HG03342 (cell line): ENCODE measurements at regions not wholly inside any gene's neighbourhood (a gene's known extent, or its start where the extent isn't known, plus 50 kb on each side); places are given as distances from the start of the nearest gene placed in this dataset.
A peak's percentile ranks its signal among the peaks of the same experiment; 100 is the strongest.

Source experiments
- ATAC-seq: cut with Tn5 transposase; IDR thresholded peaks from one replicate; pipeline ENCODE4 v1.9.1; 2021; ENCODE audit warnings: mild to moderate bottlenecking, moderate library complexity; ENCODE audit not compliant: unreplicated experiment

DNA sequence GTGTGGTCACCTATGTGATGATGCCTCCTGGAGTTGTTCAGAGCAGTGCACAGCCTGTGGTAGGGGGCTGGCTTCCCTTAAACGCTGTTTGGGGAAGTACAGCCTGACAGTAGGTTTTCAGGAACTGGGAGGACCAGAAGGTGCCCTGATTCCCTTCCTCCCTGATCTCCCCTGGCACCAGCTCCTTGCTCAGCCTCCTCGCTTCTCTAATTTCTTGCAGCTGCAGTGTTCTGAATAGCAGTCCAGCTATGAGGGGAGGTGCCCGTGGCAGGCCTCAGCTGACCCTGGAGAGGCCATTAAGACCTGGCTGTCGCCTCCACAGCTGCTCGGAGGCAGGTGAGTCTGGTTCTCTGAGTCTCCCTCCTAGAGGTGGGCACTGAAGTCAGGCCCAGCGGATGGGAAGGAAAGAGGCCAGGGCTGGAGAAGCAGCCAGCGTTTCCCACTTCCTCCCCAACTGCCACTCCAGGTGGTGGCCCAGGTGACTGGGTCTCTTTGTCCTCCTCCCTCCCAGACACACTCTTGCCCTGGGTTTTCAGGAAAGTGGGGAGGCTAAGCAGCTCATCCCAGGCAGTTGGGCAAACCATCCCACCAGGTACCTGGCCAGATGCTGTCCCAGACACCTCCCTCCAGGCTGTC is 52.0 kb upstream of the RPL11 start:
- ATAC-seq: no peak

DNA sequence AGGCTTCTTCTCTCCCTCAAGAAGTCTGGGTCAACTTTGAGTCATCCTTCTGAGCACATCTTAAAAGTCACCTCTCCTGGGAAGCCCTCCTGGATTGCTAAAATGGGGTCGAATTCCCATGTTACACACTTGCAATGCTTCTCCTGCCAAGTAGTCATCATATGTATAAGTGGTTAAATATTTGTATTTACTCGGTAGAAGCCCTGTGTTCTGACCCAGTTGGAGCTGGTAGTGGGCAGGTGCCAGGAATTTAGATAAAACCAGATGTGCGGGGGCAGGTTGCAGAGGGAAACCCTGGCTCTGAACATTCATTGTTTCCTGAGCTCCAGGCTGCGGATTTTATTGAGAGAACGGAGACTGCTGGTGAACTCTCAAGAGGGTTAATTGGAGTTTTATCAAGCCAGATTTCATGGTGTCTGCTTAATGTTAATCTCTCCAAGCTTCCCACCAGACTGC is 52.8 kb upstream of the RPL11 start:
- no peak for ATAC-seq

DNA sequence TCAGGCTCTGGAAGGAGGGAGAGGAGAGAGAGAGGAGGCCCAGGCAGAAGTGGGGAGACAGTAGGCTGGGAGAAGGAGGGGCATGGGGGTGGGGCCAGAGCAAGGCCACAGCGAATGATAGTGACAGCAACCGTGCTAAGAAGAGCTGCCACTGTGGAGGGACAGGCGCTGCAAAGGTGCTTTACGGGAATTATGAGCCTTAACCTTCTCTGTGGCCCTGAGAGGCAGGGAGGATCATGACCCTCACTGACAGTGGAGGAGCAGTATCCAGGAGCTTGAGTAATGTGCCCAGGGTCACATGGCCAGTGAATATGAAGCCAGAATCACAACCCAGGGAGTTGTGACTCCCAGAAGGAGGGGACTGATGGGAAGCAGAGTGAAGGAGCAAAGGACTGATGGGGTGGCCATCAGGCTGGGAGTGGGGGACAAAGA is 53.4 kb upstream of the RPL11 start:
- ATAC-seq: no peak

DNA sequence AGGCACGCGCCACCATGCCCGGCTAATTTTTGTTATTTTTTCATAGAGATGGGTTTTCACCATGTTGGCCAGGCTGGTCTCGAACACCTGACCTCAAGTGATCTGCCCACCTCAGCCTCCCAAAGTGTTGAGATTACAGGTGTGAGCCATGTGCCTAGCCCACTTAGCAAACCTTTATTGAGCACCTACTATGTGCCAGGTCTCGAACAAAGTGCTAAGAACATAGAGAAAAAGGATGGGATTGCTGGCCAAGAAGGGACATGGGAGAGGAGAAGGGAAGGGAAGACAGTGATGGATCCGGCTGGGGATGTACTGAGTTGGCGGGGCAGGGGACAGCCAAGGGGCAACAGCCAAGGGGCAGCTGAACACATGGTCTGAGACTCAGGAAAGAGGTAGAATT is 55.6 kb upstream of the RPL11 start:
- no peak for ATAC-seq

DNA sequence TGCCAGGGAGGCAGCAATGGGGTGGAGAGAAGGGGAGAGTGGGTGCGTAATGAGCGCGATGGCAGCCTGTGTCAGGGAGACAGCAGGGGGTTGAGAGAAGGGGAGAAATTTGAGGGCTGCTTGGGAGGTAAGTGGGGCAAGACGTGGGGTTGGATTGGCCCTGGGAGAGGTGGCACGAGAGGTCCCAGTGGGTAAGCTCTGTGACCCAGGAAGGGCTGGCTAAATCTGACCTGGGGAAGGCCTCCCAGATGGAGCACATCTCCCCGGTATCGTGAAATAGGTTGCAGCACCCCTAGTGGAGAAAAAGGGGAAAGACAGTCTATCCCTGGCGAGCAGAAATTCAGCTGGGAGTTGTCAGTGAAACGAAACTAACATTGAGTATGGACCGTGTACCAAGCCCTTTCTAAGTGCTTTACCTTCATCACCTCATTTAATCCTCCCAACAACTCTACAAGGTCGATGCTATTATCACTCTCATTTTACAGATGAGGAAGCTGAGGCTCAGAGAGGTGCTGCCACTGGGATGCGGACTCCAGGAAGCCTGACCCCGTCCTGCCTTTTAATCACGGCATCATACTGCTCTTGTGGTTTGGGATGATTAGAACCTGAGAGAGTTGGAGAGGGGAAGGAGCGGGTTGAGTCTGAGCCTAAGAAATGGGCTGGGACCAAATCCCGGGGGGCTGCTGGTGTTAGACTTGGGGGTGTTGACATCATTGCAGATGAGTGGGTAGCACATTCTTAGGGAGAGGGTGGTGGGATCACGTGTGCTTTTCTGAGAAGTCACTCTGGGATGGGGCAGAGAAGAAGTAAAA is 56.6 kb upstream of the RPL11 start:
- ATAC-seq: no peak

DNA sequence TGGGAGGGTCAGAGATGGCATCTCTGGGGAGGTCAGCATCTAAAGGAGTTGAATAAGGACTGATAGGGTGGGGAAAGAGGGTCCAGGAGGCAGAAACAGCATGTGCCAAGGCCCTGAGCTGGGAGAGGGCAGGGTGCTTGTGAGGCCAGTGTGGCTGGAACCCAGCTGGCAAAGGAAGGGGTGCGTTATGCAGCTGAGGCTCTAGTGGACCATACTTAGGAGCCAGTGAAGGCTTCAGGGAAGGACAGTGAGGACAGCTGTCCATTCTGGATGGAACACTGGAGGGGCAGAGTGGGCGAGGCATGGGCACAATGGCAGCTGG is 57.1 kb upstream of the RPL11 start:
- no peak for ATAC-seq

- no peak for ATAC-seq
These were observed 59.0 kb upstream of the RPL11 start for GRCh38 chr1:23632479-23633160.

GRCh38 chr1:23629708-23630290 is 61.8 kb upstream of the RPL11 start:
- no peak for ATAC-seq

GRCh38 chr1:23628951-23629387 is 62.6 kb upstream of the RPL11 start:
- no peak for ATAC-seq

DNA sequence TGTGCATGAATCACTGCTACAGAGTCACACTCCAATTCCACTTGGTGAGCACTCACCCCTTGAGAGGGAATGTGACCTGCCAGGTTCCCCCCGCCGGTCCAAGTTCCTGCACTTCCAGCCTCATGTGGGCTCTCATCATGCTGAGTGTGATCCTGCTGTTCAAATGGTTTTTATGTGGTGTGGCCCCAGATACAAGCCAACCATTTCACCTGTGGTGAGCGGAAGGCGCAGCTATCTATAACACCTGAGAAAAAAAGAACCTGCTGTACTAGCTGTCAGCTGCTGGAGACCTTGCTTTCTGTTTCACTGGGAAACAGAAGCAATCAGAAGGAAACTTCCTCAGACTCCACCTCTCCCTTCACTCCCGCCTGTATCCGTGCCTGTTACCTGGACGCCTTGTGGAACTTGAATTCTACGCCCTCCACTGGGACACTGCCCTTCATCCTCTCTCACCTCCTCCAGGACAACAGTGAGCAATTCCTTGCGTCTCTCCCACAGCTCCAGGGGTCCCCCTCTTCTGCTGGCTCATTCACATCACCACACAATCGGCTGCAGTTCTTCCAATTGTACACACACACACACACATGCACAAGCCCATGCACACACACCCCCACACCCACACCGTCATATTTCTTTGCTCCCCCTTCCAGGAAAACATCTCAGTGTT is 64.4 kb upstream of the RPL11 start:
- no peak for ATAC-seq

- no peak for ATAC-seq
These were observed 65.6 kb upstream of the RPL11 start for GRCh38 chr1:23625929-23626535.

DNA sequence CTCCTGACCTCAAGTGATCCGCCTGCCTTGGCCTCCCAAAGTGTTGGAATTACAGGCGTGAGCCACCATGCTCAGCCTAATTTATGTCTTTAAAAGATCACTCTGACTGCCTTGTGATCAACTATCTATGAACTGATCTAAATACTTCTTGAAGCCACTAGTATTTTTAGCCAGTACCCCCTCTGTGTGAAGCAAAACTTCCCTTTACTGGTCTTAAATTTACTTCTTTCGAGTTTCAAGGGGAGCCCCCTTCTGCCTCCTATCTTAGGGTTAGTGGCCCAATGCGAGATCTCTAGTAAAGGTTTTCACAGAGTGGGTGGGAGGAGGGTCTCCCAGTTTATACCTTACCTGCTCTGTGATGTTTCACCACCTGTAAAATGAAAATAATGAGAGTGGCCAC is 66.1 kb upstream of the RPL11 start:
- no peak for ATAC-seq

DNA sequence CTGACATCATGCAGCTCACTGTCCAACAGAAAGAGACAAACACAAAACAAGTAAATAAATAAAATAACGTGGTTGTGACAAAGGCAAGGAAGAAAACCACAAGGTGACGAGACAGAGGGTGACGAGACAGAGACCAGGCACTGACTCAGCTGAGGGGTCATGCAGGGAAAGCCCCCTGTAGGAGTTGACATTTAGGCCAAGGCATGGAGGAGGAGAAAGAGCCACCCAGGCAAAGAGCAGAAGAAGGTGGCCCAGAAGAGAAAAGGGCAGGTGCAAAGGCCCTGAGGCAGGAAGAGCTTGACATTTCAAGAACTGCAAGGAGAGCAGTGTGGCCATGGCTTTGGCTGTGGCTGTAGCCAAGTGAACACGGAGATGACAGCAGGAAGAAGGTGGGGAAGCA is 65.1 kb upstream of the ID3 start:
- no peak for ATAC-seq

GRCh38 chr1:23622284-23622683 is 63.0 kb upstream of the ID3 start:
- no peak for ATAC-seq

GRCh38 chr1:23620605-23621004 is 61.3 kb upstream of the ID3 start:
- no peak for ATAC-seq

DNA sequence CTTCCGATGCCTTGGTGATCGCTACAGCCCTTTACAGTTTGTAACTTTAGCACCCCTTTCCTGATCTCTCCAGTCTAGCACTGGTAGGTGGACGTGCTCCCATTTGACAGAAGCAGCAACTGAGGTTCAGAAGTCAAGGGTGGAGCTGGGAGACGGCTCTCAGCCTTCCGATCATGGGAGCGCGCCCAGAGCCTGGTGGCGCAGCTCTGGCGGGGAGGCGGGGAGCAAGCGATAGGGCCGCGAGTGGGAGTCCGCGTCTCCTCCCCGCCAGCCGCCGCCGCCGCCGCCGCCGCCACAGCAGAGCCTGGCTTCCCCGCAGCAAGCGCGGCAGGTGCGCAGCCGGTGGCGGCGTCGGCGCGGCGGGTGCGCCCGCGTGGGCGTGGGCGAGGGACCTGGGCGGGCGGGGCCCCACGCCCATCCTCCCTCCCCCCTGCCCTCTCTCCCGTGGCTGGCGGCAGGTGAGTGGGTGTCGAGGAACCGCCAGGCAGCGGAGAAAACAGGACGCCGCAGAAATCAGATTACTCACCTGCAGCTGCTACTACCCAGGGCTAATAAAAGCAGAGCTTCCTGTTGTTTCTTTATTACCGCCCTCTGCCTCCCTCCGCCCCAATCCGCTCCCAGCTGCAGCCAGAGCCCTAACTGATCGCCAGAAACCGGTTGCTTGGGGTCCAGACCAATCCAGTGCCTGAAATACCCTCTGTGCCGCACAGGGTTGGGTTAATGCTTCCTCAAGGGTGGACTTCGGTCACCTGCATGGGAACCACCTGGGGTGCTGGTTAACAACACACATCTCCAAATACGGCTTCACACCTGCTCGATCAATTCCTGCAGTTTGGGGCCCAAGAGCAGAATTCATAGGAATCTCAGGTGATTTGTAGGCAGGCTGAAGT is 60.2 kb upstream of the ID3 start:
- peak; percentile 65 for ATAC-seq

DNA sequence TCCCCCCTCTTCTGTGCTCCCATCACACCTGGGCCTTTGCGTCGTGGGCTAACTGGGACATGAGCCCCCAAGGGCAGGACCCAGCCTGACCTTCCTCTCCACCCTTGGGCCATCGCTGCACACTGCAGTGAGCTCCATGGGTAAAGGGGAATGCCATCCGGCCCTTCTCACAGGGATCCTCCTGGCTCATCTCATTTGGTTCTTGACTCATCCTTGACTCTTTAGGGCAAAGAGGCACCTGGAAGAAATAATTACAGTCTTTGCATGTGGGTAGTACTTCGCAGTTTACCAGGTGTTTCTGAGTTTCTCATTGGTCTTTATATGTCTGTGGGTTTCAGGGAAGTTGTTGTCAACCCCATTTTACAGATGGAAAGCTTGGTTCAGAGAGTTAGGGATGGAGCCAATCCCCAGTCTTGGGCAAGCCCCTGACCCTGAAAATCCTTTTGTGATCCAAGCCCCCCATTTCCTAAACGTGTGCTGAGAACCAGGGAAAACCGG is 59.3 kb upstream of the ID3 start:
- no peak for ATAC-seq

GRCh38 chr1:23617084-23617521 is 57.8 kb upstream of the ID3 start:
- no peak for ATAC-seq

DNA sequence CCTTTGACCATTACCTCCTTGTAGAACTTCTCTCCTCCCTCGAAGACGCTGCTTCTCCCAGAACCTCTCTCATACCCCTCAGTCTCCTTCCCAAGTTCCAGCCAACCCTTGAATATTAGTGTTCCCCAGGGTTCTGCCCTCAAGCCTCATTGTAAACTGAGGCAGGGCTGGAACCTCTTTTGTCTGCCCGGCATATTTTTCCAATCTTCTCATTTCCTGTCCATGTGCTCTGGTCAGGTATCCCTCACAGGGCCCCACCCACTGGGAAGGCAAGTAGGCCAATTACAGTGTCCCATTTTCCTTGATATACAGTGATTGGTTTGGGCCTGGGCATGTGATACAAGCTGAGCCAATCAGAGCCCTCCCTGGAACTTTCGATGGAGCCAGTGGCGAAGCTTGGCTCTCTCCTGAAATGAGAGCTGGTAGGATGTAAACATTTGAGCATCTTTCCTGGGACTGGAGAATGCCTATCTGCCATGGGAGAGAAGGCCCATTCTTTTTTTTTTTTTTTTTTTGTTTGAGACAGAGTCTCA is 57.1 kb upstream of the ID3 start:
- ATAC-seq: no peak
